Dendritic cell treated with granulocyte-macrophage colony-stimulating factor and Interleukin-4, amounts not matched to agents 40 ng/mL and 50 ng/mL, for 4 days (primary cell): ENCODE measurements at regions not wholly inside any gene's neighbourhood (a gene's known extent, or its start where the extent isn't known, plus 50 kb on each side); places are given as distances from the start of the nearest gene placed in this dataset.

Experiments
- H3K27ac Mint-ChIP-seq: one replicate; pipeline ENCODE4 v1.8.0; 2022; ENCODE audit warnings: mild to moderate bottlenecking, mixed read lengths
- H3K27me3 Mint-ChIP-seq: one replicate; pipeline ENCODE4 v1.8.0; 2022; ENCODE audit warnings: mild to moderate bottlenecking, mixed read lengths
- H3K36me3 Mint-ChIP-seq: one replicate; pipeline ENCODE4 v1.8.0; 2022; ENCODE audit warnings: low read depth, mixed read lengths
- H3K4me1 Mint-ChIP-seq: one replicate; pipeline ENCODE4 v1.8.0; 2022; ENCODE audit warnings: low read depth, mixed read lengths
- H3K4me3 Mint-ChIP-seq: one replicate; pipeline ENCODE4 v1.8.0; 2022; ENCODE audit warnings: mild to moderate bottlenecking, moderate library complexity, mixed read lengths
- H3K9me3 Mint-ChIP-seq: one replicate; pipeline ENCODE4 v1.8.0; 2022; ENCODE audit warnings: mixed read lengths
- intact Hi-C: fragments of 100-400 bp; cut with micrococcal nuclease; formaldehyde crosslinking; loops from one replicate; pipeline ENCODE4 v1.15.0; 2022

GRCh38 chr6:51339108-51339507, 520.4 kb downstream of the TFAP2B start:
- intact Hi-C loops = no loop called here
- Mint-ChIP-seq H3K4me1 (no peaks in the 10 kb centered on the region), H3K4me3 (no peak overlapping the region), H3K9me3 (no peaks in the 10 kb centered on the region), H3K36me3 (no peaks in the 10 kb centered on the region), H3K27me3 (no peaks in the 10 kb centered on the region), H3K27ac (no peak overlapping the region)

GRCh38 chr6:51339728-51340127, 521.1 kb downstream of the TFAP2B start:
- H3K27me3 Mint-ChIP-seq = no peaks in the 10 kb centered on the region
- H3K4me3 Mint-ChIP-seq = no peak overlapping the region
- no peaks in the 10 kb centered on the region for H3K4me1 Mint-ChIP-seq
- H3K36me3 Mint-ChIP-seq = no peaks in the 10 kb centered on the region
- intact Hi-C loops = loop anchor here (10.0 kb wide), 1 partner anchor 245 kb away; no protein-coding TSS in a partner anchor
- H3K9me3 Mint-ChIP-seq = no peaks in the 10 kb centered on the region
- H3K27ac Mint-ChIP-seq = no peak overlapping the region

- H3K4me3 Mint-ChIP-seq = no peak overlapping the region
- H3K27ac Mint-ChIP-seq = no peak overlapping the region
- H3K9me3 Mint-ChIP-seq = peaks cover 6% of the 10 kb centered on the region
- intact Hi-C loops = loop anchor here (10.0 kb wide), 1 partner anchor 248 kb away; no protein-coding TSS in a partner anchor
- H3K36me3 Mint-ChIP-seq = no peaks in the 10 kb centered on the region
- H3K4me1 Mint-ChIP-seq = no peaks in the 10 kb centered on the region
- peaks cover 11% of the 10 kb centered on the region for H3K27me3 Mint-ChIP-seq
These were observed 523.7 kb downstream of the TFAP2B start for GRCh38 chr6:51342393-51342792.

GRCh38 chr6:51349857-51350256, 531.2 kb downstream of the TFAP2B start:
- no peak overlapping the region for H3K4me3 Mint-ChIP-seq
- intact Hi-C loops = loop anchor here (1.0 to 10.0 kb wide), 3 partner anchors 255 to 605 kb away; no protein-coding TSS in a partner anchor
- H3K27ac Mint-ChIP-seq = no peak overlapping the region
- no peaks in the 10 kb centered on the region for H3K4me1 Mint-ChIP-seq
- H3K9me3 Mint-ChIP-seq = peaks cover 6% of the 10 kb centered on the region
- H3K36me3 Mint-ChIP-seq = no peaks in the 10 kb centered on the region
- H3K27me3 Mint-ChIP-seq = peaks cover 14% of the 10 kb centered on the region

GRCh38 chr6:51350308-51350904, 531.7 kb downstream of the TFAP2B start:
- peaks cover 6% of the 10 kb centered on the region for H3K9me3 Mint-ChIP-seq
- no peaks in the 10 kb centered on the region for H3K36me3 Mint-ChIP-seq
- intact Hi-C loops = loop anchor here (10.0 kb wide), 1 partner anchor 604 kb away; no protein-coding TSS in a partner anchor
- no peak overlapping the region for H3K4me3 Mint-ChIP-seq
- H3K27ac Mint-ChIP-seq = no peak overlapping the region
- no peaks in the 10 kb centered on the region for H3K4me1 Mint-ChIP-seq
- peaks cover 14% of the 10 kb centered on the region for H3K27me3 Mint-ChIP-seq

GRCh38 chr6:51352506-51353029, 533.9 kb downstream of the TFAP2B start:
- H3K9me3 Mint-ChIP-seq = no peaks in the 10 kb centered on the region
- H3K4me3 Mint-ChIP-seq = no peak overlapping the region
- no peak overlapping the region for H3K27ac Mint-ChIP-seq
- peaks cover 4% of the 10 kb centered on the region for H3K27me3 Mint-ChIP-seq
- no peaks in the 10 kb centered on the region for H3K36me3 Mint-ChIP-seq
- intact Hi-C loops = loop anchor here (10.0 kb wide), 1 partner anchor 602 kb away; no protein-coding TSS in a partner anchor
- H3K4me1 Mint-ChIP-seq = no peaks in the 10 kb centered on the region

- Mint-ChIP-seq H3K4me3 (no peak overlapping the region), H3K4me1 (no peaks in the 10 kb centered on the region), H3K36me3 (no peaks in the 10 kb centered on the region), H3K27ac (no peak overlapping the region), H3K27me3 (peaks cover 4% of the 10 kb centered on the region), H3K9me3 (no peaks in the 10 kb centered on the region)
- intact Hi-C loops = no loop called here
These were observed 541.6 kb downstream of the TFAP2B start for GRCh38 chr6:51360287-51360686.

- intact Hi-C loops = no loop called here
- Mint-ChIP-seq H3K9me3 (no peaks in the 10 kb centered on the region), H3K4me1 (no peaks in the 10 kb centered on the region), H3K27me3 (no peaks in the 10 kb centered on the region), H3K4me3 (no peak overlapping the region), H3K27ac (no peak overlapping the region), H3K36me3 (no peaks in the 10 kb centered on the region)
These were observed 546.9 kb downstream of the TFAP2B start for GRCh38 chr6:51365566-51365965.

GRCh38 chr6:51369485-51369884, 550.8 kb downstream of the TFAP2B start:
- Mint-ChIP-seq H3K4me3 (no peak overlapping the region), H3K27ac (no peak overlapping the region), H3K27me3 (no peaks in the 10 kb centered on the region), H3K4me1 (no peaks in the 10 kb centered on the region), H3K36me3 (no peaks in the 10 kb centered on the region), H3K9me3 (no peaks in the 10 kb centered on the region)
- intact Hi-C loops = no loop called here

GRCh38 chr6:51382847-51383246, 564.2 kb downstream of the TFAP2B start:
- H3K36me3 Mint-ChIP-seq = no peaks in the 10 kb centered on the region
- peaks cover 7% of the 10 kb centered on the region for H3K9me3 Mint-ChIP-seq
- H3K27ac Mint-ChIP-seq = no peak overlapping the region
- no peaks in the 10 kb centered on the region for H3K4me1 Mint-ChIP-seq
- intact Hi-C loops = no loop called here
- no peaks in the 10 kb centered on the region for H3K27me3 Mint-ChIP-seq
- no peak overlapping the region for H3K4me3 Mint-ChIP-seq

GRCh38 chr6:51384736-51385135, 566.1 kb downstream of the TFAP2B start:
- intact Hi-C loops = no loop called here
- no peaks in the 10 kb centered on the region for H3K4me1 Mint-ChIP-seq
- H3K27ac Mint-ChIP-seq = no peak overlapping the region
- no peaks in the 10 kb centered on the region for H3K9me3 Mint-ChIP-seq
- no peaks in the 10 kb centered on the region for H3K36me3 Mint-ChIP-seq
- no peak overlapping the region for H3K4me3 Mint-ChIP-seq
- no peaks in the 10 kb centered on the region for H3K27me3 Mint-ChIP-seq

- H3K36me3 Mint-ChIP-seq = no peaks in the 10 kb centered on the region
- no peaks in the 10 kb centered on the region for H3K27me3 Mint-ChIP-seq
- intact Hi-C loops = no loop called here
- no peaks in the 10 kb centered on the region for H3K9me3 Mint-ChIP-seq
- no peak overlapping the region for H3K4me3 Mint-ChIP-seq
- H3K4me1 Mint-ChIP-seq = no peaks in the 10 kb centered on the region
- no peak overlapping the region for H3K27ac Mint-ChIP-seq
These were observed 567.7 kb downstream of the TFAP2B start for GRCh38 chr6:51386347-51386836.

GRCh38 chr6:51387907-51388306, 569.2 kb downstream of the TFAP2B start:
- H3K27ac Mint-ChIP-seq = no peak overlapping the region
- no peaks in the 10 kb centered on the region for H3K4me1 Mint-ChIP-seq
- H3K9me3 Mint-ChIP-seq = no peaks in the 10 kb centered on the region
- no peaks in the 10 kb centered on the region for H3K36me3 Mint-ChIP-seq
- H3K27me3 Mint-ChIP-seq = no peaks in the 10 kb centered on the region
- intact Hi-C loops = no loop called here
- no peak overlapping the region for H3K4me3 Mint-ChIP-seq

- no peaks in the 10 kb centered on the region for H3K4me1 Mint-ChIP-seq
- H3K27ac Mint-ChIP-seq = no peak overlapping the region
- H3K36me3 Mint-ChIP-seq = no peaks in the 10 kb centered on the region
- intact Hi-C loops = no loop called here
- H3K9me3 Mint-ChIP-seq = no peaks in the 10 kb centered on the region
- no peak overlapping the region for H3K4me3 Mint-ChIP-seq
- H3K27me3 Mint-ChIP-seq = no peaks in the 10 kb centered on the region
These were observed 575.4 kb downstream of the TFAP2B start for GRCh38 chr6:51394061-51394460.

- no peak overlapping the region for H3K4me3 Mint-ChIP-seq
- H3K27ac Mint-ChIP-seq = no peak overlapping the region
- no peaks in the 10 kb centered on the region for H3K36me3 Mint-ChIP-seq
- intact Hi-C loops = no loop called here
- H3K4me1 Mint-ChIP-seq = no peaks in the 10 kb centered on the region
- H3K27me3 Mint-ChIP-seq = no peaks in the 10 kb centered on the region
- H3K9me3 Mint-ChIP-seq = no peaks in the 10 kb centered on the region
These were observed 577.9 kb downstream of the TFAP2B start for GRCh38 chr6:51396583-51396982.
